DND-41 (cell line): ENCODE measurements at regions not wholly inside any gene's neighbourhood (a gene's known extent, or its start where the extent isn't known, plus 50 kb on each side); places are given as distances from the start of the nearest gene placed in this dataset.
"Not testable (repeated sequence)": the region's sequence is repeated elsewhere in the genome, so short reads cannot be mapped to it uniquely, and the experiment has no call there.

Experiments used
- CTCF ChIP-seq: IDR thresholded peaks from 2 replicates; pipeline ENCODE4 v1.5.1; 2012; ENCODE audit warnings: borderline replicate concordance, low read length, moderate library complexity, mild to moderate bottlenecking; ENCODE audit not compliant: poor library complexity, severe bottlenecking; ENCODE audit errors: extremely low read depth
- EZH2 ChIP-seq: IDR thresholded peaks from 3 replicates; pipeline ENCODE4 v1.6.1; 2012; ENCODE audit warnings: borderline replicate concordance, low read depth, mild to moderate bottlenecking, moderate library complexity, low read length, inconsistent platforms; ENCODE audit not compliant: severe bottlenecking

- TF ChIP-seq EZH2, CTCF: not testable (repeated sequence)
Observed at GRCh38 chr15:79621805-79622204, 189.7 kb downstream of the MINAR1 start.
